Smooth muscle cell (in vitro differentiated cells): ENCODE measurements at regions not wholly inside any gene's neighbourhood (a gene's known extent, or its start where the extent isn't known, plus 50 kb on each side); places are given as distances from the start of the nearest gene placed in this dataset.

Experiments
- DNase-seq: peaks from one replicate; lab custom pipeline; 2025; ENCODE audit not compliant: unreplicated experiment; lab: John Stamatoyannopoulos, UW
- H2AFZ ChIP-seq: fragments of 200-600 bp; sonication (generic); 2 replicates; pipeline ENCODE4 v1.6.0; 2016; ENCODE audit warnings: antibody characterized with exemption, low read depth, mild to moderate bottlenecking
- H3F3A ChIP-seq: fragments of 200-600 bp; sonication (generic); 2 replicates; pipeline ENCODE4 v1.6.0; 2017; ENCODE audit warnings: antibody characterized with exemption, low read depth
- H3K27ac ChIP-seq: fragments of 200-600 bp; sonication (generic); 2 replicates; pipeline ENCODE4 v1.5.1; 2016; ENCODE audit warnings: low read depth, mild to moderate bottlenecking
- H3K27me3 ChIP-seq: fragments of 200-600 bp; sonication (generic); 2 replicates; pipeline ENCODE4 v1.6.1; 2016; ENCODE audit warnings: low read depth, mild to moderate bottlenecking
- H3K36me3 ChIP-seq: fragments of 200-600 bp; sonication (generic); 2 replicates; pipeline ENCODE4 v1.5.1; 2016; ENCODE audit warnings: low read depth
- H3K4me1 ChIP-seq: fragments of 200-600 bp; sonication (generic); 2 replicates; pipeline ENCODE4 v1.5.1; 2016; ENCODE audit warnings: low read depth
- H3K4me2 ChIP-seq: fragments of 200-600 bp; sonication (generic); 2 replicates; pipeline ENCODE4 v1.6.0; 2016; ENCODE audit warnings: mild to moderate bottlenecking
- H3K4me3 ChIP-seq: fragments of 200-600 bp; sonication (generic); 2 replicates; pipeline ENCODE4 v1.5.1; 2016; ENCODE audit warnings: mild to moderate bottlenecking
- H3K79me2 ChIP-seq: fragments of 200-600 bp; sonication (generic); 2 replicates; pipeline ENCODE4 v1.6.0; 2016; ENCODE audit warnings: low read depth, mild to moderate bottlenecking
- H3K9ac ChIP-seq: fragments of 200-600 bp; sonication (generic); 2 replicates; pipeline ENCODE4 v1.6.0; 2016; ENCODE audit warnings: low read depth
- H3K9me3 ChIP-seq: fragments of 200-600 bp; sonication (generic); replicated peaks from 2 replicates; pipeline ENCODE4 v1.5.1; 2016; ENCODE audit warnings: low read depth
- H4K20me1 ChIP-seq: fragments of 200-600 bp; sonication (generic); 2 replicates; pipeline ENCODE4 v1.6.0; 2016; ENCODE audit warnings: low read depth
- CTCF ChIP-seq: fragments of 200-600 bp; sonication (generic); IDR thresholded peaks from 2 replicates; pipeline ENCODE4 v1.5.1; 2017; ENCODE audit warnings: borderline replicate concordance, mild to moderate bottlenecking, antibody characterized with exemption; ENCODE audit not compliant: insufficient read depth, poor library complexity, severe bottlenecking
- WGBS: methylation state at CpG from one replicate; pipeline ENCODE4 v1.1.7; 2016; ENCODE audit warnings: low lambda C conversion rate; 5-methylcytosine and 5-hydroxymethylcytosine counted together

- DNase-seq, result no peak
- Histone ChIP-seq H3F3A (no peaks in the 10 kb centered on the region), H3K27ac (no peak overlapping the region), H3K36me3 (no peaks in the 10 kb centered on the region), H3K27me3 (no peaks in the 10 kb centered on the region), H4K20me1 (no peaks in the 10 kb centered on the region), H2AFZ (no peak overlapping the region), H3K79me2 (no peaks in the 10 kb centered on the region), H3K4me2 (no peak overlapping the region), H3K4me1 (no peaks in the 10 kb centered on the region), H3K4me3 (no peak overlapping the region), H3K9me3 (no peaks in the 10 kb centered on the region), H3K9ac (no peak overlapping the region)
- TF ChIP-seq CTCF, result no peak
- WGBS, result 68% methylated on average over 3 of the region's 3 CpGs
Observed at GRCh38 chr5:142216931-142217330, 107.9 kb downstream of the SPRY4 start.

- Histone ChIP-seq H3K4me1 (no peaks in the 10 kb centered on the region), H3K27ac (peak overlapping the region; percentile 59), H3K36me3 (no peaks in the 10 kb centered on the region), H3K79me2 (no peaks in the 10 kb centered on the region), H4K20me1 (no peaks in the 10 kb centered on the region), H3K4me3 (no peak overlapping the region), H2AFZ (no peak overlapping the region), H3K27me3 (no peaks in the 10 kb centered on the region), H3K4me2 (peak overlapping the region; percentile 66), H3F3A (no peaks in the 10 kb centered on the region), H3K9me3 (no peaks in the 10 kb centered on the region), H3K9ac (no peak overlapping the region)
- DNase-seq, result no peak
- 36% methylated on average over 14 of the region's 14 CpGs for WGBS
- no peak for TF ChIP-seq CTCF
Observed at GRCh38 chr5:142215915-142216681, 107.5 kb downstream of the NDFIP1 start.

GRCh38 chr5:142213077-142213476 lies 104.5 kb downstream of the NDFIP1 start:
- Histone ChIP-seq H3K9me3 (no peaks in the 10 kb centered on the region), H2AFZ (no peak overlapping the region), H3K27ac (no peak overlapping the region), H3F3A (no peaks in the 10 kb centered on the region), H3K9ac (no peak overlapping the region), H3K4me1 (no peaks in the 10 kb centered on the region), H3K4me2 (no peak overlapping the region), H3K79me2 (no peaks in the 10 kb centered on the region), H4K20me1 (no peaks in the 10 kb centered on the region), H3K36me3 (no peaks in the 10 kb centered on the region), H3K4me3 (no peak overlapping the region), H3K27me3 (no peaks in the 10 kb centered on the region)
- 86% methylated on average over 2 of the region's 2 CpGs for WGBS
- TF ChIP-seq CTCF, result no peak
- DNase-seq, result no peak

- H3K27me3 ChIP-seq, result no peaks in the 10 kb centered on the region
- no peak overlapping the region for H3K4me3 ChIP-seq
- 97% methylated on average over 3 of the region's 3 CpGs for WGBS
- no peak for TF ChIP-seq CTCF
- H3K9me3 ChIP-seq, result no peaks in the 10 kb centered on the region
- H3K4me2 ChIP-seq, result no peak overlapping the region
- no peak for DNase-seq
- H3K9ac ChIP-seq, result no peak overlapping the region
- H3K79me2 ChIP-seq, result no peaks in the 10 kb centered on the region
- H3K27ac ChIP-seq, result no peak overlapping the region
- no peaks in the 10 kb centered on the region for H3F3A ChIP-seq
- H2AFZ ChIP-seq, result no peak overlapping the region
- H3K4me1 ChIP-seq, result no peaks in the 10 kb centered on the region
- H4K20me1 ChIP-seq, result no peaks in the 10 kb centered on the region
- H3K36me3 ChIP-seq, result no peaks in the 10 kb centered on the region
Observed at GRCh38 chr5:142211918-142212317, 103.3 kb downstream of the NDFIP1 start.
